ENCODE measurements at regions not wholly inside any gene's neighbourhood (a gene's known extent, or its start where the extent isn't known, plus 50 kb on each side); places are given as distances from the start of the nearest gene placed in this dataset.

DNA sequence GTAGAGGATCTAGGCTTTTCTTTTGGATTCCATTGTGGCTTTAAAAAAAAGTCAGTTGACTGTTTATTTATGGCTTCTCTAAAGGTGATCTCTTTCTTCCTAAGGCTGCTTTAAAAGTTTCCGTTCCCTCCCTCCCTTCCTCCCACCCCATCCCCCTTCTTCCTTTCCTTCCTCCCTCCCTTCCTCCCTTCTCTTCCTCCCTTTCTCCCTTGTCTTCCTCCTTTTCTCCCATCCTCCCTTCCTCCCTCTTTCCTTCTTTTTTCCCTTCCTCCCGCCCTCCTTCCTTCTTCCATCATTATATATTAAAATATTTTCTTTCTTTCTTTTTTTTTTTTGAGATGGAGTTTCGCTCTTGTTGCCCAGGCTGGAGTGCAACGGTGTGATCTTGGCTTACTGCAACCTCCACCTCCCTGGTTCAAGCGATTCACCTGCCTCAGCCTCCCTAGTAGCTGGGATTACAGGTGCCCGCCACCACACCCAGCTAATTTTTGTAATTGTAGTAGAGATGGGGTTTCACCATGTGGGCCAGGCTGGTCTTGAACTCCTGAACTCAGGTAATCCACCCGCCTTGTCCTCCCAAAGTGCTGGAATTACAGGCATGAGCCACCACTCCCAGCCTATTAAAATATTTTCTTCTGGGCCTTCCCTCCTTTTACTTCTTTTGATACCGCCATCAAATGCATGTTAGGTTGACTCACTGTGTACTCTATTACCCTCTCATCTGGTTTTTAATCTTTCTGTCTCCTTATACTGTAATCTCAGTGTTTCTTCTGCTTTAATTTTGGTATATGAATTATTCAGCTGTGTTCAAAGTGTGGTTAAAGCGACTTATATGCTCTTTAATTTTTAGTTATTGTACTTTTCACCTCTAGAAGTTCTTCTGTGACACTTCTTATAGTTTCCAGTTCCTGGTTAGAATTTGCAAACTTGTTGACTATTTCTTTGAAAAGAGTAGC is 59.2 kb upstream of the ATP5PO start:
- peaks cover 3% of the 10 kb centered on the region for H3K36me3 Mint-ChIP-seq
- peak overlapping the region; percentile 92 for H3K27ac Mint-ChIP-seq
- peaks cover 4% of the 10 kb centered on the region for H3K9me3 Mint-ChIP-seq

GRCh38 chr21:33973268-33973667 is 57.7 kb upstream of the ATP5PO start:
- Mint-ChIP-seq H3K27ac (no peak overlapping the region), H3K4me3 (no peak overlapping the region), H3K27me3 (no peaks in the 10 kb centered on the region), H3K36me3 (peaks cover 7% of the 10 kb centered on the region), H3K9me3 (peaks cover 10% of the 10 kb centered on the region), H3K4me1 (ENCODE audit: unreplicated experiment) (peaks cover 46% of the 10 kb centered on the region)
- TF ChIP-seq CTCF (conservative IDR thresholded peaks at IDR 0.05) = no peak
- DNase-seq (ENCODE audit: extremely low spot score, unreplicated experiment) = no peak

More for the DNA sequence above, 59.2 kb upstream of the ATP5PO start:
- TF ChIP-seq CTCF (conservative IDR thresholded peaks at IDR 0.05) = no peak
- H3K27me3 Mint-ChIP-seq = no peaks in the 10 kb centered on the region
- H3K4me1 Mint-ChIP-seq (ENCODE audit: unreplicated experiment) = peaks cover 33% of the 10 kb centered on the region
- DNase-seq (ENCODE audit: extremely low spot score, unreplicated experiment) = no peak
- H3K4me3 Mint-ChIP-seq = no peak overlapping the region

- Mint-ChIP-seq H3K27me3 (no peaks in the 10 kb centered on the region), H3K4me1 (ENCODE audit: unreplicated experiment) (peaks cover 49% of the 10 kb centered on the region), H3K9me3 (peaks cover 13% of the 10 kb centered on the region), H3K27ac (no peak overlapping the region), H3K4me3 (no peak overlapping the region), H3K36me3 (peaks cover 7% of the 10 kb centered on the region)
- DNase-seq (ENCODE audit: extremely low spot score, unreplicated experiment) = no peak
- TF ChIP-seq CTCF (conservative IDR thresholded peaks at IDR 0.05) = no peak
Measured at GRCh38 chr21:33972539-33972938, 56.9 kb upstream of the ATP5PO start.

DNA sequence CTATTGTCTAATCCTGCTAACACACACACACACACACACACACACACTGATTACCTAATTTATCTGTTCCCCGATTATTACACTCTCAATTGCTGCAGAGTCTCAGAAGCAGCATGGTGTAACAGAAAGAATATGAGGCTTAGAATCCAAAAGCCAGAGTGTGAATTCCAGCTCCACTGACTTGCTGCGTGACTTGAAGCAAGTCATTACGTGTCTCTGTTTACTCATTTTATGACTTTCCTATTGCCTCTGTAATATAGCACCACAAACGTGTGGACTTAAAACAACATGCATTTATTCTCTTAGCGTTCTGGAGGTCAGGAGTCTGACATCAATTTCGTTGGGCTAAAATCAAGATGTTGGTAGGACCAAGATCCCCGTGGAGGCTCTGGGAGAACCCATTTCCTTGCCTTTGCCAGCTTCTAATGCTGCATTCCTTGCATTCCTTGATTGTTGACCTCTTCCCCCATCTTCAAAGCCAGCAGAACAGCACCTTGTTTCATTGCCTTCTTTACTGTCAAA is 55.9 kb upstream of the ATP5PO start:
- H3K9me3 Mint-ChIP-seq = peaks cover 17% of the 10 kb centered on the region
- DNase-seq (ENCODE audit: extremely low spot score, unreplicated experiment) = no peak
- H3K4me3 Mint-ChIP-seq = peak overlapping the region; percentile 0
- no peak for TF ChIP-seq CTCF (conservative IDR thresholded peaks at IDR 0.05)
- H3K27me3 Mint-ChIP-seq = no peaks in the 10 kb centered on the region
- H3K27ac Mint-ChIP-seq = peak overlapping the region; percentile 62
- peaks cover 47% of the 10 kb centered on the region for H3K4me1 Mint-ChIP-seq (ENCODE audit: unreplicated experiment)
- peaks cover 7% of the 10 kb centered on the region for H3K36me3 Mint-ChIP-seq

DNA sequence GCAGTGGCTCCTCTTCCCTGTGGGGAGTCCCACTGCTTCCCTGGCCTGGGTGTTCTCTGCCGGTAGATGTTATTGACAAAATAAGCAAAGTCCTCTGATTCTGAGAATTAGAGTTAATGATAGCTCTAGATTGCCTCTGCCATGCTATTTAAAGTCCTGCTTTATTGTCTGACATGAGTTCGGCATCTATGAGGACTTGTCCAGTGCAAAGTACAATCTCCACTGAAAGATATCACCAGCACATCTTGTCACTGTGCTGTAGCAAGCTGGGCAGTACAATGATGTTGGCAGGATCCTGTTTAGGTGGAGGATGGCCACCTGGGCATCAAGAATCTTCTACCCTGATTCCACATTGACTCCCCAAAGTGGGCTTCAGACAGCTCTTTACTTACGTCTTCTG is 54.0 kb upstream of the ATP5PO start:
- no peak for DNase-seq (ENCODE audit: extremely low spot score, unreplicated experiment)
- peaks cover 13% of the 10 kb centered on the region for H3K9me3 Mint-ChIP-seq
- peaks cover 7% of the 10 kb centered on the region for H3K36me3 Mint-ChIP-seq
- no peak for TF ChIP-seq CTCF (conservative IDR thresholded peaks at IDR 0.05)
- H3K4me3 Mint-ChIP-seq = no peak overlapping the region
- peaks cover 31% of the 10 kb centered on the region for H3K4me1 Mint-ChIP-seq (ENCODE audit: unreplicated experiment)
- no peaks in the 10 kb centered on the region for H3K27me3 Mint-ChIP-seq
- peak overlapping the region; percentile 48 for H3K27ac Mint-ChIP-seq
